NCI-H526 (cell line): ENCODE measurements at regions not wholly inside any gene's neighbourhood (a gene's known extent, or its start where the extent isn't known, plus 50 kb on each side); places are given as distances from the start of the nearest gene placed in this dataset.

Experiments used
- DNase-seq, 2 experiments: peaks; one replicate each; lab custom pipeline; 2025; lab: John Stamatoyannopoulos, UW

GRCh38 chr11:70824605-70825245, 426.4 kb downstream of the CTTN start:
- peak in 1 of 2 experiments; percentile 74 for DNase-seq

GRCh38 chr11:70825893-70826540, 426.4 kb downstream of the SHANK2 start:
- peak; percentile 68 to 72 for DNase-seq

GRCh38 chr11:70826541-70827335, 425.6 kb downstream of the SHANK2 start:
- peak; percentile 87 to 95 for DNase-seq

- no peak for DNase-seq
Measured at GRCh38 chr11:70828593-70829082, 423.7 kb downstream of the SHANK2 start.

DNA sequence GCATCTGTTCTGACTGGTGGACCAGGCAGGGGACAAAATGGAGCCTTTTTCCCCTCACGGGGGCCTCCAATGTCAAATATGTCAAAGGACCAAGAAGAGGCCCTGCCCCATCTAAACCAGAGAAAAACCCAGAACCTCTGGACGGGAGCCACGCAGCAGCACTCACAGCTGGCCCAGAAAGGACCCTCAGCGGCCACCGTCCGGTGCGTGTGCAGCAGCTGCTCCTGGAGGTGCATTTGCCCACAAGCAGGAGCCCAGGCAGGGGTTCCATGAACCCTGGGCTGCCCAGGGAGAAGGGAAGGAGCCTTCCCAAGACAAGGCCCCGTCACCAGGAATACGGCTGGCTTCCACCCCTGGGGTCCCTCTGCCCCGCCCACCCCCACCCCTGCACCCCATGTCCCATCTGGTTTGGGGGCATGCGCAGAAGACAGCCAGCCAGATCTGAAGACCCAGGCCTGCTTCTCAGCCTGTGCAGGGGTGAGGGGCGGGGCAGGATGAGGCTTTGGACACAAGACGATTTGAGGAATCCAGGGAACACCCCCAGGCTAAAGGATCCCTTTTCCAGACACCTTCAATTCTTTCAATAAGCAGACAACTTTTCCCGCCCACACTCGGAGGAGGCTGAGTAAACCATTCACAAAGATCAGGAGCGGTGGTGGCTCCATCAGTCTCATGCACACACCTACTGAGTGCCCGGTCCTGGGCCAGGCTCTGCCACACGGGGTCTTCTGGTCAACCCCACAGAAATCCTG, 423.1 kb downstream of the SHANK2 start:
- no peak for DNase-seq

- DNase-seq: no peak
Measured at GRCh38 chr11:70829886-70830272, 422.5 kb downstream of the SHANK2 start.

- no peak for DNase-seq
Measured at GRCh38 chr11:70833011-70833410, 419.4 kb downstream of the SHANK2 start.

GRCh38 chr11:70833554-70833953, 418.8 kb downstream of the SHANK2 start:
- no peak for DNase-seq

DNA sequence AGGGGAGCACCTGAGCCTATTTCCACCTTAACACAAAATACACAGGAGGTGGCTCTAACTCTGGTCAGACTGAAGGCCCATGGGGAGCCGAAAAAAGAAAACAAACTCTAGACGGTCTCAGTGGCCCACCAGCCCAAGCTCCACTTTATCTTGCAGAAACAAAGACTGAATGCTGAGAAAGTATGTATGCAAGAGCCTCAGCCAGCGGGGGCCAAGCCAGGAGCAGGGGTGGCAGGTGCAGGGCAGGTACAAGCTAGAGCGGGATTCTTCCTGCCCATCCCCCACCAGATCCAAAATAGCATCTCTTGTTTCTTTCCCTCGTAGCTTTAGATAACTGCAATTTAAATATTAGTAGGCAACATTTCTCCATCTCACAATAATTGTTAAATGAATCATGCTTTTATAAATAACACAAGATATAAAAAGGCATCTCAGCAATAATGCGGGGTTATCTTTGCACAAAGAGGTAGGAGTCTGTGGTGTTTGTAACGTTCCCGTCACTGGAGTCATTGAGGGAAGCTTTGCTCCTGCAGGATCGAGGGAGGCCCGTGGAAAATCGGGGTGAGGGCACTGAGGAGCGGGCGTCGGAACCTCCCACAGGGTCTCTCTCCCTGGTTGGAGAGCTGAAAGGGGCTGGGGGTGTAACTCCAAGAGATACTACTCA, 418.0 kb downstream of the SHANK2 start:
- peak in 1 of 2 experiments; percentile 17 for DNase-seq

- no peak for DNase-seq
Measured at GRCh38 chr11:70834984-70835560, 417.3 kb downstream of the SHANK2 start.

DNA sequence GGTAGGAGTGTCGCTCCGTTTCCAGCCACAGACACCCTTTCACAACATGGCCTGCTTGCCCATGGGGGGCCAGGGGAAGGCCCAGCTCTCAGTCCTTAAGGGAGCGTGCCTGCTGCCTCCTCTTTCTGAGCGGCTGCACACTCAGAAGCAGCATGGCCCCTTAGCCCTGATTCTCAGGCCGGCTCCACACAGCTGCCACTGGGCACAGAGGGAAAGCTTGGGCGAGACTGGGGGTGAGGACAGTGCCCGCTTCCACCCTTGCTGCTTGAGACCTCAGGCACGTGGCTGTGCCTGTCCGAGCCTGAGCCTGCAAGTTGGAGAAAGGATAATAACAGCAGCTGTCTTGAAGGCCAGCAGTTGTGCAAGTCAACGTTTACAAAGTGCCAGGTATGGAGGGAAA, 416.3 kb downstream of the SHANK2 start:
- DNase-seq: no peak

GRCh38 chr11:70838198-70838597, 414.2 kb downstream of the SHANK2 start:
- no peak for DNase-seq

DNA sequence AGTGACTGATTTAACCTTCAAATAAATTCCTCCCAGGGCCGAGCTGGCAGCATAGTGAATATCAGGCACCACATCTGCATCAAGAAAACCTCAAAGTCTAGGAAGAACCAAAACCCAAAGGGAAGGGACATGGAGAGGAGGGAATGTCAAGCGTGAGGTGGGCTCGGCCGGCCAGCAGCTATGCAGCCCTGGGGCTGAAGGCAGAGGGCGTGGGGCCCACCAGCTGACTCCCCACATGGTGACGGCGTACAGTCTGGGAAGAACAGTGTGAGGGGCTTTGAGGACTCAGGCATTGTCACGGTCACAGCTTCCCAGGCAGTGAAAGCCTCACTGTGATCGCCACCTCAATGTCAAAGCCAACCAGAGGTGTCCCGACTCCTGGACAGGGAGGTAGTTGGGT, 412.5 kb downstream of the SHANK2 start:
- no peak for DNase-seq

DNA sequence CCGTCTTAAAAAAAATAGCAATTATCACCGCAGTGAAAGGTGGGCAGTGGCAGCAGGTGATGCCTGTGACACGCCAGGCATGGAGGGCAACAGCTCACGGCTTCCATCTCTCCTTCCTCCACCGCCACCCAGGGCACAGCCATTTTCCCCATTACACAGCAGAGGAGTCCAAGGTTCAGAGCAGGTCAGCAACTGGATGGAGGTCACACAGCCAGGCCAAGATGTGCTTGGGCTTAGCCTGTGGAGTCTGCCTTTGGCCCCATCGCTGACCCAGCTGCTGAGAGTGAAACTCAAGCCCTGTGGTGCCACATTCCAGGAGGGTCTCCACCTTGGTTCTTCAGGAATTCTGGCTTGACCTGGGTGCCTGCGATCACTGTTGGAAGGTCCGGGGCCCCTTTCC, 411.1 kb downstream of the SHANK2 start:
- DNase-seq: no peak

GRCh38 chr11:70842256-70842655, 410.1 kb downstream of the SHANK2 start:
- DNase-seq: no peak

GRCh38 chr11:70842701-70843100, 409.7 kb downstream of the SHANK2 start:
- no peak for DNase-seq

DNA sequence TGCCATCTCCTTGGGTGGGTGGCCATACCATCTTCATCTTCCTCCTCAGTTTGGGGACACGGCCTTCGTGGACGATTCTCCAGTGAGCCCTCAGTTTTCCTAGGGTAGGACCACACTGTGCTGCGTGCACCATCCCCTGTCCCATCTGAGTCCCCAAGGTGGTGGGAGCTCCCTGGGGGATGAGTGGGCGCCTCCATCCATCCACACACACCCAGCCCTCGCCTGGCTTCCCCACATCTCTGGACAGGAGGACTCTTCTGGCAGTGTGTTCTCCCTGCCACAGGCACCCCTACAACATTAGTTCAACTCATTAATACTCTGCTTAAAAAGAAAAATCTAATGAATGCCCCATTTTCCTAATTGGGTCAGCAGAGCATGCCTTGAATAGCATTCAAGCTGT, 408.5 kb downstream of the SHANK2 start:
- DNase-seq: no peak

DNA sequence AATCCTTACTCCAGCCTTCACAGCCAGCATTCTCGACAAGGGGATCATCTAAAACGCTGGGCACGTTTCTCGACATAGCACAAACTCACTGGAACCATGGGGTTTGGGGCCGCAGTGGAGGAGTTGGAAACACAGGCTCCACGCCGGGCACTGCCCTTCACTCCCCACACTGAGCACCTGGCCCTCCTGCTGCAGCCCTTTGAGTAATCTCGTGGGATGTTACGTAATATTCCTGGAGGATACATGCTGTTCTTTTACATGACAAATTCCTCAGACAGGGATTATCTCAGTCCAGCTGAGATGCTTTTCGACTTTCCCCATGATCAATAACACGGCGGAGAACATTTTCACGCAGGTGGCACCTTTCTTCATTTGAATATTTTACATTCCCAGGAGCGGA, 408.0 kb downstream of the SHANK2 start:
- no peak for DNase-seq

DNA sequence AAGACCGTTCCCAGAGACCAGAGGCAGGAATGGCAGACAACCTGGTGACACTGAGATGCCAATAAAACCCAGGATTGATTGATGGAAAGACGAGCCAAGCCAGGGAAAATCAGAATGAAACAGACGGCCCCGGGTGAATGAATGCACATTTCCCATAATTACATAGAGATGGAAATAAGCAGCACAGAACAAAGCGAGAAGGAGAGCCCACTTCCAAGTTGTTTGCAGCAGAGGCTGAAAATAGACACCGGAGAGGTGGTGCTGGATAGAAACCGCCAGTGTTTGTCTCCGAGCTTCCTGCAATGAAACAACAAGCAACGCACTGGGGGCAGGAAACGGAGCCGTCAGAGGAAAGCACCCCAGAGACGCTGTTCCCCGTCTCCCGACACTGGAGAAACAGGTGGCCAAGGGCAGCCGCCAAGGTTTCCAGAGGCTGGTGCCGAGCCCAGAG, 406.8 kb downstream of the SHANK2 start:
- DNase-seq: no peak

DNA sequence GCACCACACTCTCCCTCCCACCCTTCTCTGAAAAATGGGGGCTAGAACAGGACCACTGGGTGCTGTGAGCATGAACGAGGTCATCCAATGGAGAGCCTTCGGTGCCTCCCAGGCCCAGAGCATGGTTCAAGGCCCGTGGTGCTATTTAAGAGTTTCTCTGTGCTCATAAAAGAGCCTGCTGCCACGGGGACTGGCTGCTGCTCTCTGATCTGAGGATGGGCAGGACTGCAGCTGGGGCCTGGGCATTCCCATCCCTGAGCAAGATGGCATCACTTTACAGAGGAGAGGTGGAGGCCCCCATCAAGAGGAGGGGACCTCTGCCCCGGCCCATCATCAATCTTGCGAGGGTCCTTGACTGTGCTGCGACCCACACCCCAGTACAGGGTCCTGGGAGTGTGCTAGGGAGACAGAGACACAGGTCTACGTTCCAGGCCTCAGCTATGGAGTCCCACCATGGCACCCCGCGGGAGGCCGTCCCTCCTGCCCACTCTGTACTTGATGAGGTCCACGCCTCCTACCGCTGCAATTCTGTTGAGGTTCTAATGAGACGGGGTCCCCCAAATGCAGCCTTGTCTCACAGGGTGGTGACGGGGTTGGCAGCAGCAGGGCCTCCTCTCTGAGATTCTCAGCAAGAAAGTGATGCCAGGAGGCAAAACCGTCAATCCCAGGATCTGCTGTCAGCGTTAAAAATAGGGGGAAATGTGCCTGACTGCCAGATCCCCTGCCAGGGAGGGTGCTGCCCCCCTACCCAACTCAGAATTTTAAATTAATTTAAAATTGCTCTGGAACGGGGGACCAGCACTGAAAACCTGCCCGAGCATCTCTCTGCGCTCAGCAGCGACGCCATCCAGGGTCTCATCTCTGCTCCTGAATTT, 405.4 kb downstream of the SHANK2 start:
- no peak for DNase-seq
